ENCODE measurements at regions not wholly inside any gene's neighbourhood (a gene's known extent, or its start where the extent isn't known, plus 50 kb on each side); places are given as distances from the start of the nearest gene placed in this dataset.

- peak; percentile 57 to 59 for DNase-seq
Observed at GRCh38 chr14:106872611-106873446, 1346.4 kb downstream of the TMEM121 start.

- DNase-seq: no peak
Observed at GRCh38 chr14:106874350-106874749, 1348.0 kb downstream of the TMEM121 start.

- DNase-seq: no peak
Observed at GRCh38 chr14:106875503-106875902, 1349.1 kb downstream of the TMEM121 start.

- DNase-seq: no peak
Observed at GRCh38 chr14:106876711-106877110, 1350.3 kb downstream of the TMEM121 start.

- no peak for DNase-seq
Observed at GRCh38 chr14:106877517-106877916, 1351.1 kb downstream of the TMEM121 start.

GRCh38 chr14:106879241-106879640 lies 1352.9 kb downstream of the TMEM121 start:
- DNase-seq: peak in 1 of 2 experiments; percentile 43

- no peak for DNase-seq
Observed at GRCh38 chr14:106883218-106883692, 1356.9 kb downstream of the TMEM121 start.
